ENCODE measurements at regions not wholly inside any gene's neighbourhood (a gene's known extent, or its start where the extent isn't known, plus 50 kb on each side); places are given as distances from the start of the nearest gene placed in this dataset.
A peak's percentile ranks its signal among the peaks of the same experiment; 100 is the strongest.
"Not testable (repeated sequence)": the region's sequence is repeated elsewhere in the genome, so short reads cannot be mapped to it uniquely, and the experiment has no call there.

- no peak for DNase-seq
These were observed 1369.2 kb upstream of the TMEM132C start for GRCh38 chr12:126897778-126898177.

GRCh38 chr12:126898562-126898961, 1368.4 kb upstream of the TMEM132C start:
- DNase-seq, result no peak

- DNase-seq, result no peak
These were observed 1366.8 kb upstream of the TMEM132C start for GRCh38 chr12:126899926-126900792.

- DNase-seq, result no peak
These were observed 1363.7 kb upstream of the TMEM132C start for GRCh38 chr12:126903027-126903876.

- no peak for DNase-seq
These were observed 1361.2 kb upstream of the TMEM132C start for GRCh38 chr12:126905752-126906151.

- no peak for DNase-seq
These were observed 1358.8 kb upstream of the TMEM132C start for GRCh38 chr12:126907900-126908764.

GRCh38 chr12:126908765-126909142, 1358.2 kb upstream of the TMEM132C start:
- no peak for DNase-seq

- no peak for DNase-seq
These were observed 1356.4 kb upstream of the TMEM132C start for GRCh38 chr12:126910570-126910969.

- DNase-seq, result no peak
These were observed 1354.9 kb upstream of the TMEM132C start for GRCh38 chr12:126912111-126912510.

GRCh38 chr12:126914170-126914793, 1352.7 kb upstream of the TMEM132C start:
- no peak for DNase-seq

GRCh38 chr12:126915309-126915708, 1351.7 kb upstream of the TMEM132C start:
- DNase-seq, result peak; percentile 3 to 9

- no peak for DNase-seq
These were observed 1340.9 kb upstream of the TMEM132C start for GRCh38 chr12:126926023-126926594.

GRCh38 chr12:126930234-126930633, 1336.7 kb upstream of the TMEM132C start:
- DNase-seq, result no peak

- DNase-seq, result no peak
These were observed 1334.8 kb upstream of the TMEM132C start for GRCh38 chr12:126932156-126932555.

GRCh38 chr12:126935435-126935834, 1331.5 kb upstream of the TMEM132C start:
- no peak for DNase-seq

GRCh38 chr12:126936181-126936851, 1330.7 kb upstream of the TMEM132C start:
- DNase-seq, result no peak

- no peak for DNase-seq
These were observed 1329.5 kb upstream of the TMEM132C start for GRCh38 chr12:126937431-126937830.

- no peak for DNase-seq
These were observed 1322.3 kb upstream of the TMEM132C start for GRCh38 chr12:126944684-126945083.

GRCh38 chr12:126946958-126947357, 1320.0 kb upstream of the TMEM132C start:
- not testable (repeated sequence) for DNase-seq

- DNase-seq, result no peak
These were observed 1317.4 kb upstream of the TMEM132C start for GRCh38 chr12:126949558-126949957.

- no peak for DNase-seq
These were observed 1316.7 kb upstream of the TMEM132C start for GRCh38 chr12:126950266-126950665.
